Hippocampal formation (tissue), 2 donors: ENCODE measurements at regions not wholly inside any gene's neighbourhood (a gene's known extent, or its start where the extent isn't known, plus 50 kb on each side); places are given as distances from the start of the nearest gene placed in this dataset.

ENCODE experiments used
- DNase-seq, 2 donors: peaks; one replicate each; lab custom pipeline; 2025; lab: John Stamatoyannopoulos, UW

DNA sequence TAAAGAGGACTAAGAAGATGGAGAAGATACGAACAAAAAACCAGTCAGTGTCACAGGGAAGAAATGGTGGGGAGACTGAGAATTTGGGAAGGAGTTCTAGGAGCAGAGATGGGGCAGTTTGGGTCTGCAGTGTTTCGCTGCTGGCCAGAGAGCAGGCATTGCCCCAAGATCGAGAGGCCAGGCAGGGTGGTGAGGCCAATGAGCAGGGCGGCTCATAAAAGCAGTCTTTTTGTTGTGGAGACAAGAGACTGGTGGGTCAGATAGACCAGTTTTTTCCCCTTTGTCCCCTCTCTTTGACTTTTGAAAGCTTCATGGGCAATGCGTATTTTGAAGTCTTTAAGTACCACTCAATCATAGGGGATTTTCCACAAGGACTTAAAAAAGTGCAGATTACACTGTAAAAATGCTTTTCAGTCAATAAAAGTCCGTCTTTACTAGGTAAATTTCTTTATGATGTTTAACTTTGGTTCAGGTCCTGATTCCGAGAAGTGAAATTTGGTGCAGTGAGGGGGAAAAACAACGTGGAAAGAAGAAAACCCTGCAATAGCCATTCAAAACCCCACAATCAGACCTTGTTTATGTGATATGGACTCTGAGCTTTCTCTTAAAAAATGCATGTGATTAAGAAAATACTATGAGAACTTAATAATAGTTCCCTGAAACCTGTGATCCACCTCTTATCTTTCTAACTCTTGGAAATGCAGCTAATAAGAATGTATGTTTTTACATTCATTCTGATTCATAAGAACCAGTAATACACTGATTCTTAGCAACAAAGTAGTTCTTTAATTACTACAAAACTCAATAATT is 338.9 kb downstream of the KLF5 start:
- no peak for DNase-seq

- DNase-seq, result no peak
These were observed 335.3 kb downstream of the KLF5 start for GRCh38 chr13:73394066-73394465.

DNA sequence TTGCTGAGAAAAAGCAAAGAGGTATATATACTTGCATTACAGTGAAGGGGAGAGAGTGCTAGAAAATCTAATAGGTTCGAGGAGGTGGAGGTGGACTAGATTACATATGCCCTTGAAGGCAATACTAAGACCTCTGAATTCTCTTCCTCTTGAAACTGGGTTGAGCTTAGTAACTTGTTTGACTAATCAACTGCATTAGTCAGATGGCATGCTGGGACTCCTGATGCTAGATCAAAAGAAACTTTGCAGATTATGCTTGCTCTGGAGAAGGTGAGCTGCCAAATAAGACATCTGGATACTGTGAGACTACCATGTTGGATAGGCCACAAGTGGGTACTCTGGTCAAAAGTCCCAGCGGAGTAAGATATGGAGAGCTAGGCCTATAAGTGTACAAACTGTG is 331.3 kb downstream of the KLF5 start:
- no peak for DNase-seq

- DNase-seq, result no peak
These were observed 329.8 kb downstream of the KLF5 start for GRCh38 chr13:73388586-73388985.

GRCh38 chr13:73387318-73387717 is 328.5 kb downstream of the KLF5 start:
- DNase-seq, result no peak

DNA sequence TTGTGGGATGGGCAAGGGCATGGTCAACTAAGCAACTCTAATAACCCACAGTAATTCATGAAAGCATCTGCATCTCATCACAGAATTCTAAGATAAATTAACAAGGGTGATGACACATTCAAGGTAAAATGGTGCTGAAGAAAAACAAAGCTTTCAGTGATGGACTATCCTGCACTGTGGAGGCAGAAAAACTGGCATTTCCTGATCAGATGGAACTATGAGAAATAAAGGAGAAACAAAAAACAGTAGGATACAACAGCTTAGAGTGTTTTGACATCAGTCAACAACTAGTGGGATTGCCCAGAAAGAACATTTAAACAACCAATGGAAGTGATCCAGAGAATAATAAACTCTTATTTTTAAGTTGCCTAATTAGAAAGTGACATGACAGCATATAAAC is 327.0 kb downstream of the KLF5 start:
- no peak for DNase-seq

GRCh38 chr13:73372666-73373627 is 314.1 kb downstream of the KLF5 start:
- no peak for DNase-seq

- DNase-seq, result no peak
These were observed 311.3 kb downstream of the KLF5 start for GRCh38 chr13:73370066-73370465.

DNA sequence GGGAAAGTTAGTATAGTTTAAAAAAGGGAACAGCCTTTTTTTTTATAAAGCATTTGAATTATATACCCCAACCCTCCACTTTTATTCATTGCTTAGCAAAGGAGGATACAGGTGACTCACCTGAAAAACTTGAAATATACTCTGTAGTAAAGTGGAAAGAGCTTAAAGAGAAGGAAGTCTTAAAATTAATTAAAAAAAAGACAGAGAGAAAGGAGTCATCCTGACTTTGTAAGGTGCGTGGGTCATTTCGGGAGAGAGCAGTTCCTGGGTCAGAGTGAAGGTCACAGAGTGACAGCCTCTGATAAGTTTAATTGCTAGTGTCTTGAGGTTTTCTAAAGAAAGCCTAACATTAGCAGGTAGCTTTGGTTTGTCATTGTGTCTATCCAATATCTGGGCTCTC is 310.3 kb downstream of the KLF5 start:
- DNase-seq, result no peak

DNA sequence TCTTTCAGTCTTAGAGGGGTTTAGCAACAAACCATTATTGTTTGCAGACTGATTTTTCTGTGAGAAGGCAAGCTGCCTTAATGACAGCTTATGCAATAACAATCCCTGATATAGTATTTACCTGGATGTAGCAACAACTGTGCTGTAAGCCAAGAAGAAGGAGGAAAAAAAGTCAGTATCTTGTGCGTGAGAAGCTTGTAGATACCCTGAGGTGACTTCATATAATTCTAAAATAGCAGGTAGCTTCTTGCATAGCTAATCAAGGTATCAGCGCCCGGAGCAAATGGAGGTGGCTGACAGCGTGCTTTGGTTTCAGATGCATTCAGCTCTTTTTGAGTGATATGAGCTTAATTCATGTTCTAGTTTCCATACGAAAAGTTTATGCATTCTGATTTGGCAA is 309.8 kb downstream of the KLF5 start:
- DNase-seq, result no peak

DNA sequence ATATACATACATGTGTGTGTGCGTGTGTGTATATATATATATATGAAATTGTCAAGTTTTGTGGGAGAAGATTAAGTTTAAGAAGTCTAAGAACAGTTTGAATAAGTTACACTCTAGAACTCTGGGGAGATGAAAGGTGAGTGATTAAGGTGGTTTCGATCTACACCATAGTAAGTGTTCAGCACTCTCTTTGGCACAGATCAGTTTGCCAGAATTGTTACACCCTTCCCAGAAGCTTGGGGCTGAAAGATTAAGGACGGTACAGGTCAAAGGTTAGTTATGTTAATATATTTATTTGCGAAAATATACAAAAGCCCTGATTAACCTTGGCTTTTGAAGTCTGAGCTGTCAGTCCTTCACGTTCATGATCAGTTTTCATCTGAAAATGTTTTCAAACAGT is 309.1 kb downstream of the KLF5 start:
- no peak for DNase-seq

GRCh38 chr13:73366241-73366640 is 307.4 kb downstream of the KLF5 start:
- DNase-seq, result no peak

GRCh38 chr13:73365681-73366080 is 306.9 kb downstream of the KLF5 start:
- no peak for DNase-seq

- DNase-seq, result no peak
These were observed 306.4 kb downstream of the KLF5 start for GRCh38 chr13:73365252-73365651.

DNA sequence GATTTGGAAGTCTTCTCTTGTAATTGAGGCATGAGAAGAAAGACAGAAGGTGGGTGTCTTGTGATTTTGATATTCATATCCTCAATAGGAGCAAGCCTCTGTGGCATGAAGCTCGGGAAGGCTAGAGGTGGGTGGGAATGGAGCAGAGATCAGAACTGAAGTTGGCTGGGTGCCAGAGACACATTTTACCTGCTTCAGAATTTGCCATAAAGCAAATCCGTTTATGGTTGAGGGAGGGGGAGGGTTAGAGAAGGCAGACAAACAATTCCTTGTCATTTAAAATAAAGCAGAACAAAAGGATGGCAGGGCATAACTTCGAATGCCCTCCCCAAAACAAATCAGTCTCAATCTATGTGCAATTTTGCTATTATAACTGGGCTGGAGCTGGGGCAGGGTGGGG is 305.9 kb downstream of the KLF5 start:
- no peak for DNase-seq

DNA sequence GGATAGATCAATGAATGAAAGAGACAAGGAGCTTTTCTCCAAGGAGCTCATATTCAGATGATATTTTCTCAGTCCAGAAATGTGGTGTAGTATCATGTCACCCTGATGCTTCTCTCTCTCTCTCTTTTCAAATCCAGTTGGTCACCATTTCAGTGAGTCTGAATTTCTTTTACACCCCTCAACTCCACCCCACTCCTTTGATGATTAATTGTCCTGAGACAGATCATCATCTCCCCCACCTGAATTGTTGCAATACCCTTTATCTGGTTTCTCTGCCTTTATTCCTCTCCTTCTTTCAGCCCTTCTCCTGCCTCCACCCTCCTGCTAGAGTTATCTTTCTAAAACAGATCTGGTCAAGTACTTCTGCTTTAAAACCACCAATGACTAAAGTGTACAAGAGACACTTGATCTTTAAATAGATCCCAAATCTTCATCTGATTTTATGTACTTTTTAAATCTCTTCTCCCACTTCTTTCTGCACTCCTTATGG is 299.8 kb downstream of the KLF5 start:
- no peak for DNase-seq

GRCh38 chr13:73355134-73355533 is 296.3 kb downstream of the KLF5 start:
- no peak for DNase-seq

DNA sequence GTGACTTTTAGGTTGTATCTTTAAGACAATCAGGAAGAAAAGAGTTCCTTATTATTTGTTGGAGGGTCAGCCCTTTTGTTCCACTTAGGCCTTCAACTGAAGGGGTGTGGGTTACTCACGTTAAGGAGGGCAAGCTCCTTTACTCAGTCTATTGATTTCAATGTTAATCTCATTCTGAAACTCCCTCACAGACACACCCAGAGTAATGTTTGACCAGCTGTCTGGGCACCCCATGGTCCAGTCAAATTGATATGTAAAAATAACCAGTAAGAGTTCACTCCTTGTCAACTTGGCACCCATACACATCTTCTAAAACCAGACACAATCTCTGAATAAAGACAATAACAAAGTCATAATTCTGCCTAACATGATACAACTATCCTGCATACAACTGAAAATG is 292.9 kb downstream of the KLF5 start:
- no peak for DNase-seq

- DNase-seq, result peak in 1 of 2 donors; percentile 10
These were observed 282.9 kb downstream of the KLF5 start for GRCh38 chr13:73341748-73342147.

- no peak for DNase-seq
These were observed 281.3 kb downstream of the KLF5 start for GRCh38 chr13:73340069-73340468.

- DNase-seq, result no peak
These were observed 280.3 kb downstream of the KLF5 start for GRCh38 chr13:73339086-73339485.

GRCh38 chr13:73338389-73338788 is 279.6 kb downstream of the KLF5 start:
- DNase-seq, result no peak

GRCh38 chr13:73337532-73337931 is 278.7 kb downstream of the KLF5 start:
- DNase-seq, result no peak
